B cell (primary cell): ENCODE measurements at regions not wholly inside any gene's neighbourhood (a gene's known extent, or its start where the extent isn't known, plus 50 kb on each side); places are given as distances from the start of the nearest gene placed in this dataset.
"Not testable (repeated sequence)": the region's sequence is repeated elsewhere in the genome, so short reads cannot be mapped to it uniquely, and the experiment has no call there.

ENCODE experiments used
- ATAC-seq: fragments of 200-7000 bp; cut with Tn5 transposase; one replicate; pipeline ENCODE4 v1.10.0; 2021; ENCODE audit warnings: low read depth, mild to moderate bottlenecking, moderate number of reproducible peaks, moderate library complexity
- CTCF ChIA-PET: fragments of 350-600 bp; sonication (Branson Sonifier 250); formaldehyde crosslinking; loops from one replicate; lab custom pipeline; 2021; ENCODE audit warnings: antibody characterized with exemption, inconsistent platforms; lab: Charles Lee
- POLR2A ChIA-PET: fragments of 350-600 bp; sonication (Branson Sonifier 250); formaldehyde crosslinking; loops from one replicate; lab custom pipeline; 2021; ENCODE audit warnings: antibody characterized with exemption; lab: Charles Lee
- DNase-seq: peaks from one replicate; pipeline ENCODE4 v3.0.0; 2013
- H2AFZ ChIP-seq: 2 replicates; pipeline ENCODE4 v1.6.1; 2012; ENCODE audit warnings: mild to moderate bottlenecking, low read depth, low read length; ENCODE audit not compliant: insufficient read depth, poor library complexity, severe bottlenecking
- H3K27ac ChIP-seq, 2 donors: 1 replicate in 1 of 2; 2 replicates in 1 of 2; pipeline ENCODE4 v1.5.1; 2012 to 2013; ENCODE audit warnings: low read length in 2 of 2, mild to moderate bottlenecking in 2 of 2, moderate library complexity in 1 of 2
- H3K27me3 ChIP-seq, 4 experiments: fragments of 200-600 bp in 1 of 4; sonication (generic) in 1 of 4; replicated peaks in 1 of 4; 1 replicate in 2 of 4; 2 replicates in 2 of 4; pipeline versions ENCODE4 v1.6.1 to v1.7.0; 2013 to 2016; ENCODE audit warnings: low read length in 3 of 4, mild to moderate bottlenecking in 2 of 4, mixed read lengths in 1 of 4, moderate library complexity in 1 of 4; ENCODE audit not compliant: insufficient read depth in 4 of 4, control insufficient read depth in 3 of 4; ENCODE audit errors: control extremely low read depth in 1 of 4
- H3K36me3 ChIP-seq, 2 experiments: replicated peaks in 1 of 2; 1 replicate in 1 of 2; 2 replicates in 1 of 2; pipeline versions ENCODE4 v1.6.1 to v1.7.1; 2013; ENCODE audit warnings: low read length in 1 of 2; ENCODE audit not compliant: insufficient read depth in 2 of 2, control insufficient read depth in 1 of 2; ENCODE audit errors: control extremely low read depth in 1 of 2, extremely low read depth in 1 of 2
- H3K4me1 ChIP-seq, 2 donors: fragments of 200-600 bp in 1 of 2; sonication (generic) in 1 of 2; 1 replicate in 1 of 2; 2 replicates in 1 of 2; pipeline versions ENCODE4 v1.5.1 to v1.6.1; 2013 to 2017; ENCODE audit warnings: low read length in 2 of 2; ENCODE audit not compliant: control insufficient read depth in 2 of 2, insufficient read depth in 2 of 2
- H3K4me2 ChIP-seq: replicated peaks from 2 replicates; pipeline ENCODE3; 2012; ENCODE audit warnings: mild to moderate bottlenecking, low read depth, low read length; ENCODE audit not compliant: poor library complexity, severe bottlenecking
- H3K4me3 ChIP-seq, 5 experiments: fragments of 200-600 bp in 1 of 5; sonication (generic) in 1 of 5; 1 replicate in 3 of 5; 2 replicates in 2 of 5; pipeline versions ENCODE4 v1.5.1 to v1.7.0; 2011 to 2016; ENCODE audit warnings: low read length in 4 of 5, mild to moderate bottlenecking in 4 of 5, low read depth in 2 of 5, control low read depth in 1 of 5, moderate library complexity in 1 of 5; ENCODE audit not compliant: insufficient read depth in 1 of 5; ENCODE audit errors: control extremely low read depth in 1 of 5, extremely low read depth in 1 of 5
- H3K79me2 ChIP-seq: fragments of 200-600 bp; sonication (generic); one replicate; pipeline ENCODE4 v1.6.0; 2016; ENCODE audit warnings: low read length; ENCODE audit not compliant: control insufficient read depth, insufficient read depth
- H3K9ac ChIP-seq: fragments of 200-600 bp; sonication (generic); 2 replicates; pipeline ENCODE4 v1.6.1; 2017; ENCODE audit warnings: mild to moderate bottlenecking, low read length, moderate library complexity
- H3K9me3 ChIP-seq, 3 donors: one replicate each; pipeline versions ENCODE4 v1.6.1 to v1.7.1; 2013; ENCODE audit warnings: low read length in 2 of 3; ENCODE audit not compliant: control insufficient read depth in 2 of 3, insufficient read depth in 1 of 3; ENCODE audit errors: control extremely low read depth in 1 of 3
- H4K20me1 ChIP-seq: 2 replicates; pipeline ENCODE4 v1.6.0; 2012; ENCODE audit warnings: mild to moderate bottlenecking, low read length; ENCODE audit not compliant: insufficient read depth, control insufficient read depth, poor library complexity, severe bottlenecking
- H3K27ac Mint-ChIP-seq: one replicate; pipeline ENCODE4 v1.8.0; 2021; ENCODE audit warnings: mixed read lengths
- H3K27me3 Mint-ChIP-seq: one replicate; pipeline ENCODE4 v1.8.0; 2021; ENCODE audit warnings: mixed read lengths
- H3K4me1 Mint-ChIP-seq: one replicate; pipeline ENCODE4 v1.8.0; 2021; ENCODE audit warnings: mixed read lengths
- H3K4me3 Mint-ChIP-seq: one replicate; pipeline ENCODE4 v1.8.0; 2021; ENCODE audit warnings: mixed read lengths
- H3K9me3 Mint-ChIP-seq: one replicate; pipeline ENCODE4 v1.8.0; 2022; ENCODE audit warnings: mixed read lengths; ENCODE audit not compliant: insufficient read depth
- EZH2 ChIP-seq: IDR thresholded peaks from 2 replicates; pipeline ENCODE4 v1.6.1; 2012; ENCODE audit warnings: borderline replicate concordance, low read depth, mild to moderate bottlenecking, moderate library complexity, low read length; ENCODE audit not compliant: insufficient read depth, poor library complexity, severe bottlenecking
- WGBS: methylation state at CpG from one replicate; pipeline ENCODE4 v1.1.5; 2013; ENCODE audit warnings: missing lambda C conversion rate; ENCODE audit not compliant: insufficient coverage; 5-methylcytosine and 5-hydroxymethylcytosine counted together
- intact Hi-C: fragments of 100-400 bp; cut with micrococcal nuclease; formaldehyde crosslinking; loops from one replicate; pipeline ENCODE4 v1.10.0; 2022
- TF ChIP-seq, protein P1 (sequence below): fragments of 200-600 bp; IDR thresholded peaks from one replicate; pipeline ENCODE4 v1.8.0; 2022; ENCODE audit warnings: antibody characterized with exemption, mild to moderate bottlenecking

DNA sequence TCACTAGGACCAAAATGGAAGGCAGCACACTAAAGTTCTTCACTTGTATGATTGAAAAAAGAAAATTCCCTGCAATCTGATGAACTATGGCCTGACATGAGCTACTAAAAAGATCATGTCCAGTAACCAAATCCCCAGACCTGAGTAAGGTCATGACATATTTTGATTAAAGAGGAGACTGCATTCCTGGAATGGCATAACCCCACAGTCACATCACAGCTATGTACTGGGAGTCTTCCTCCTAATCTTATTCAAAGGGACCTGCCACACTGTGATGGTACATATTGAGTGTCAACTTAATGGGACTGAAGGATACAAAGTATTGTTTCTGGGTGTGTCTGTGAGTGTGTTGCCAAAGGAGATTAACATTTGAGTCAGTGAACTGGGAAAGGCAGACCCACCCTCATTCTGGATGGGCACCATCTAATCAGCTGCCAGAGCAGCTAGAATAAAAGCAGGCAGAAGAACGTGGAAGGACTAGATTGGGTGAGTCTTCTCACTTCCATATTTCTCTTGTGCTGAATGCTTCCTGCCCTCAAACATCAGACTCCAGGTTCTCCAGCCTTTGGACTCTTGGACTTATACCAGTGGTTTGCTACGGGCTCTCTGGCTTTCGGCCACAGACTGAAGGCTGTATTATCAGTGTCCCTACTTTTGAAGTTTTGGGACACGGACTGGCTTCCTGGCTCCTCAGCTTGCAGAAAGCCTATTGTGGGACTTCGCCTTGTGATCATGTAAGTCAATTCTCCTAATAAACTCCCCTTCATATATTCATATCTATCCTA is 345.0 kb downstream of the TMEM38B start:
- Histone ChIP-seq H3K4me1 (no peaks in the 10 kb centered on the region), H2AFZ (no peak overlapping the region), H3K27me3 (no peaks in the 10 kb centered on the region), H3K9me3 (no peaks in the 10 kb centered on the region), H3K79me2 (no peaks in the 10 kb centered on the region), H3K9ac (no peak overlapping the region), H3K4me3 (no peak overlapping the region), H3K36me3 (no peaks in the 10 kb centered on the region), H3K4me2 (no peak overlapping the region), H4K20me1 (no peaks in the 10 kb centered on the region), H3K27ac (no peak overlapping the region)
- Mint-ChIP-seq H3K4me1 (no peaks in the 10 kb centered on the region), H3K27me3 (no peaks in the 10 kb centered on the region), H3K27ac (no peak overlapping the region), H3K4me3 (no peak overlapping the region), H3K9me3 (peaks cover 10% of the 10 kb centered on the region)
- intact Hi-C loops, result no loop called here
- CTCF ChIA-PET, result no interaction called here
- WGBS, result 87% methylated on average over 3 of the region's 5 CpGs
- TF ChIP-seq EZH2, result no peak
- TF ChIP-seq, protein P1, sequence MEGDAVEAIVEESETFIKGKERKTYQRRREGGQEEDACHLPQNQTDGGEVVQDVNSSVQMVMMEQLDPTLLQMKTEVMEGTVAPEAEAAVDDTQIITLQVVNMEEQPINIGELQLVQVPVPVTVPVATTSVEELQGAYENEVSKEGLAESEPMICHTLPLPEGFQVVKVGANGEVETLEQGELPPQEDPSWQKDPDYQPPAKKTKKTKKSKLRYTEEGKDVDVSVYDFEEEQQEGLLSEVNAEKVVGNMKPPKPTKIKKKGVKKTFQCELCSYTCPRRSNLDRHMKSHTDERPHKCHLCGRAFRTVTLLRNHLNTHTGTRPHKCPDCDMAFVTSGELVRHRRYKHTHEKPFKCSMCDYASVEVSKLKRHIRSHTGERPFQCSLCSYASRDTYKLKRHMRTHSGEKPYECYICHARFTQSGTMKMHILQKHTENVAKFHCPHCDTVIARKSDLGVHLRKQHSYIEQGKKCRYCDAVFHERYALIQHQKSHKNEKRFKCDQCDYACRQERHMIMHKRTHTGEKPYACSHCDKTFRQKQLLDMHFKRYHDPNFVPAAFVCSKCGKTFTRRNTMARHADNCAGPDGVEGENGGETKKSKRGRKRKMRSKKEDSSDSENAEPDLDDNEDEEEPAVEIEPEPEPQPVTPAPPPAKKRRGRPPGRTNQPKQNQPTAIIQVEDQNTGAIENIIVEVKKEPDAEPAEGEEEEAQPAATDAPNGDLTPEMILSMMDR, result no peak
- DNase-seq (no peak), ATAC-seq (no peak)
- POLR2A ChIA-PET, result no interaction called here

DNA sequence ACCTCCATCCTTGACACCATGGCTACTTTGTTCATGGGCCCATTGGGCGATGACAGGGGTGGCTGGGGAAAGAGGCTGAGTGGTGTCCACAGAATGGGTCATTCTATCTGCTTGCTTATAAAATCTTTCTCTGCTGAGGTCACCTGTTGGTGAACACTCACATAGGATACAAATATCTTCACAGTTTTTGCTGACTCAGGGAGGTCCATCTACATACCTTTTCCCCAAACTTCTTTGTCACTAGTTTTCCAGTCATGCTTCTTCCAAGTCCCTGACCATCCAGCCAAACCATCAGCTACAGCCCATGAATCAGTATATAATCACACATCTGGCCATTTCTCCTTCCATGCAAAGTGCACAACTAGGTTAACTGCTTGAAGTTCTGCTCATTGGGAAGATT is 347.6 kb downstream of the TMEM38B start:
- H3K4me2 ChIP-seq, DNase-seq, H2AFZ ChIP-seq, H3K36me3 ChIP-seq, POLR2A ChIA-PET, H3K27me3 ChIP-seq, H3K4me1 ChIP-seq, H3K27ac Mint-ChIP-seq, CTCF ChIA-PET, H3K4me3 Mint-ChIP-seq, ATAC-seq, intact Hi-C loops, H3K9ac ChIP-seq, H3K9me3 ChIP-seq, H3K27me3 Mint-ChIP-seq, H4K20me1 ChIP-seq, H3K9me3 Mint-ChIP-seq, H3K27ac ChIP-seq, H3K79me2 ChIP-seq, H3K4me1 Mint-ChIP-seq, H3K4me3 ChIP-seq: not testable (repeated sequence)
- WGBS, result 100% methylated on average over 1 of the region's 1 CpG
